ENCODE measurements at regions not wholly inside any gene's neighbourhood (a gene's known extent, or its start where the extent isn't known, plus 50 kb on each side); places are given as distances from the start of the nearest gene placed in this dataset.

DNA sequence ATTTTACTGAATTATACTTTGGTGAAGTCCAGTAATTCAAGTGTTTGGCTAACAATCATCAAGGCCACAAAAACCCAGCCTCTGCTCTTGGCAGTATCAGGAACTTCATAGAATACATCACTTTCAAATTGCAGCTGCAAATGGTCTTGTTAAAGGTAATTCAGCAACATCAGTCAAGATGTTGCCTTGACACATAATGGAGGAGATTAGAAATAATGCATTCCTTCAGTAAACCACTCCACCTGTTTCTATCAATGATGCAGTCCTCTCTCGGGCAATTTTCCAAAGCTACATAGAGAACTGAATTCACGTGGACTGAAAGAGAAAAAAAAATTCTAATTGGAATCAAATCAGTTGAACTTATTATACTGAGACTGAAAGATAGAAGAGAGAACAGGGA, 279.3 kb downstream of the VGLL3 start:
- Histone ChIP-seq H3K18ac (ENCODE audit: low read length) (no peak overlapping the region), H2BK120ac (ENCODE audit: low read depth, low read length) (no peak overlapping the region), H3K4me3 (ENCODE audit: low read length) (no peak overlapping the region), H4K5ac (ENCODE audit: low read length) (no peak overlapping the region), H2AK5ac (ENCODE audit: low read length) (no peak overlapping the region), H3K4me2 (ENCODE audit: low read length) (no peak overlapping the region), H3K56ac (ENCODE audit: low read length) (no peak overlapping the region), H2BK15ac (replicated peaks; ENCODE audit: low read depth) (no peak overlapping the region), H3K23ac (ENCODE audit: low read length) (no peak overlapping the region), H3K27ac (ENCODE audit: low read depth, low read length) (no peak overlapping the region), H3K9ac (ENCODE audit: low read length) (no peak overlapping the region), H3K36me3 (ENCODE audit: control insufficient read depth, insufficient read depth, low read length) (no peaks in the 10 kb centered on the region), H2BK5ac (ENCODE audit: low read length) (no peak overlapping the region), H3K4me1 (ENCODE audit: control insufficient read depth, low read depth, low read length) (no peaks in the 10 kb centered on the region), H4K8ac (ENCODE audit: low read depth, low read length) (no peak overlapping the region), H3K27me3 (ENCODE audit: insufficient read depth, low read length, poor library complexity) (no peaks in the 10 kb centered on the region), H3K79me1 (ENCODE audit: low read length) (no peaks in the 10 kb centered on the region), H3K4ac (ENCODE audit: low read depth, low read length) (no peak overlapping the region), H3K79me2 (ENCODE audit: control insufficient read depth, insufficient read depth, low read length) (no peaks in the 10 kb centered on the region)
- DNase-seq: no peak
- no CpG with 5 or more reads among the region's 2 CpGs for WGBS (ENCODE audit: extremely low coverage, insufficient coverage, low lambda C conversion rate)

DNA sequence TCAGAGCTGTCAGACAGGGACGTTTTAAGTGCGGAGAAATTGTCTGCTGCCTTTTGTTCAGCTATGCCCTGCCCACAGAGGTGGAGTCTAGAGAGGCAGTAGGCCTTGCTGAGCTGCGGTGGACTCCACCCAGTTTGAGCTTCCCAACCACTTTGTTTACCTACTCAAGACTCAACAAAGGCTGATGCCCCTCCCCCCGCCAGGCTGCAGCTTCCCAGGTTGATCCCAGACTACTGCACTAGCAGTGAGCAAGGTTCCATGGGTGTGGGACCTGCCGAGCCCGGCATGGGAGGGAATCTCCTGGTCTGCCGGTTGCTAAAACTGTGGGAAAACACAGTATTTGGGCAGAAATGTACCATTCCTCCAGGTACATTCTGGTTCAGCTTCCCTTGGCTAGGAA, 282.1 kb downstream of the VGLL3 start:
- Histone ChIP-seq H2BK5ac (ENCODE audit: low read length) (no peak overlapping the region), H3K4ac (ENCODE audit: low read depth, low read length) (no peak overlapping the region), H3K4me3 (ENCODE audit: low read length) (no peak overlapping the region), H4K8ac (ENCODE audit: low read depth, low read length) (no peak overlapping the region), H3K27ac (ENCODE audit: low read depth, low read length) (no peak overlapping the region), H2BK120ac (ENCODE audit: low read depth, low read length) (no peak overlapping the region), H3K56ac (ENCODE audit: low read length) (no peak overlapping the region), H3K79me2 (ENCODE audit: control insufficient read depth, insufficient read depth, low read length) (no peaks in the 10 kb centered on the region), H3K79me1 (ENCODE audit: low read length) (no peaks in the 10 kb centered on the region), H3K4me1 (ENCODE audit: control insufficient read depth, low read depth, low read length) (no peaks in the 10 kb centered on the region), H2BK15ac (replicated peaks; ENCODE audit: low read depth) (no peak overlapping the region), H3K23ac (ENCODE audit: low read length) (no peak overlapping the region), H3K27me3 (ENCODE audit: insufficient read depth, low read length, poor library complexity) (no peaks in the 10 kb centered on the region), H4K5ac (ENCODE audit: low read length) (no peak overlapping the region), H3K36me3 (ENCODE audit: control insufficient read depth, insufficient read depth, low read length) (no peaks in the 10 kb centered on the region), H2AK5ac (ENCODE audit: low read length) (no peak overlapping the region), H3K18ac (ENCODE audit: low read length) (no peak overlapping the region), H3K9ac (ENCODE audit: low read length) (no peak overlapping the region), H3K4me2 (ENCODE audit: low read length) (no peak overlapping the region)
- peak; percentile 19 for DNase-seq
- WGBS (ENCODE audit: extremely low coverage, insufficient coverage, low lambda C conversion rate): no CpG with 5 or more reads among the region's 7 CpGs

DNA sequence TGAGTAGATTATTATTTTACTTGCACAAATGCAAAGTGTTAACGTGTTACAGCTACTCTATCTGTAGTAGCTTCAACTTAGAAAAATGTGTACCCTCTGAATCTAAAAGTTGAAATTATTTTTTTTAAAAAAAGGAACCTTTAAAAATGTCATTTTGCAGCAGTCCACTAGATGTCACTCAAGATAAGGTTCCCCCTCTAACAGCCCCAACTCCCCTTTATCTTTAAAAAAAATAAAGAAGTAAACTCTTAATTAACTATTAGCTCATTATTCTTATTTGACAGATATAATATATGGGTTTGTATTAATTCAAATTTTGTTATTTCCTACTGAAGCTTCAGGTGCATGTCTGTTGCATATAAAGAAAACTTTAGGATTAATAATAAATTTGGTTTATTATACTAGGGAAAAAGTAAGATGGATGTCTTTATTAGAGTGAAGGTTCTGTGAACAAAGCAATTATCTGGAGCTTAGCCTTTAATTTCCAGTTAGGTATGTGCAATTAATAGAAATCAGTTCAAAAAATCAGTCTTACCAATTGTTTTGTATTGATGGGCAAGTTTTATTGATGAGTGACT, 288.5 kb downstream of the VGLL3 start:
- Histone ChIP-seq H2BK15ac (replicated peaks; ENCODE audit: low read depth) (no peak overlapping the region), H3K4me2 (ENCODE audit: low read length) (no peak overlapping the region), H3K18ac (ENCODE audit: low read length) (no peak overlapping the region), H2BK5ac (ENCODE audit: low read length) (no peak overlapping the region), H2BK120ac (ENCODE audit: low read depth, low read length) (no peak overlapping the region), H3K27me3 (ENCODE audit: insufficient read depth, low read length, poor library complexity) (no peaks in the 10 kb centered on the region), H4K5ac (ENCODE audit: low read length) (no peak overlapping the region), H3K23ac (ENCODE audit: low read length) (no peak overlapping the region), H3K27ac (ENCODE audit: low read depth, low read length) (no peak overlapping the region), H4K8ac (ENCODE audit: low read depth, low read length) (no peak overlapping the region), H3K4me1 (ENCODE audit: control insufficient read depth, low read depth, low read length) (no peaks in the 10 kb centered on the region), H3K4me3 (ENCODE audit: low read length) (no peak overlapping the region), H3K79me2 (ENCODE audit: control insufficient read depth, insufficient read depth, low read length) (no peaks in the 10 kb centered on the region), H3K79me1 (ENCODE audit: low read length) (no peaks in the 10 kb centered on the region), H3K4ac (ENCODE audit: low read depth, low read length) (no peak overlapping the region), H2AK5ac (ENCODE audit: low read length) (no peak overlapping the region), H3K36me3 (ENCODE audit: control insufficient read depth, insufficient read depth, low read length) (no peaks in the 10 kb centered on the region), H3K9ac (ENCODE audit: low read length) (no peak overlapping the region), H3K56ac (ENCODE audit: low read length) (no peak overlapping the region)
- peak; percentile 12 for DNase-seq
- WGBS (ENCODE audit: extremely low coverage, insufficient coverage, low lambda C conversion rate): no CpG with 5 or more reads among the region's 1 CpG

DNA sequence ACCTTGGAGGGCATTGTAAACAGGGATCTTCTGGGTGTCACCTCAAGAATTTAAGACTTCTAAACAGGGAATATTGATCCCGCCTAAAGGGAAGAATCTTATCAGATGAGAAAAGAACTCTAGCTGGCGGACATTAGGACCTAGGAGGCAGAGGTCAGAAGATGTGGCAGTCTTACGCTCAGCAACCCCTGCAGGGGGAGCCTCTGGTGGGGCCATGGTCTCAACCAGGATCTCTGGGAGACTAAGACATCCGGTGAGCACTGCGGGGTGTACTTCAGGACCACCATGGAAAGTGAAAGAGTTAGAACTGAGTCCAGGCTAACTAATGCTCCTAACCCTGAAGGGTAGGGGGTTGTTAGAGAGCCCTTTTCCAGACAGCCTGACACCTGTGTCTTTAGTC, 295.2 kb downstream of the VGLL3 start:
- H3K27ac ChIP-seq (ENCODE audit: low read depth, low read length): no peak overlapping the region
- H3K9ac ChIP-seq (ENCODE audit: low read length): no peak overlapping the region
- no peak overlapping the region for H2BK120ac ChIP-seq (ENCODE audit: low read depth, low read length)
- no peak overlapping the region for H2BK15ac ChIP-seq (replicated peaks; ENCODE audit: low read depth)
- no peaks in the 10 kb centered on the region for H3K4me1 ChIP-seq (ENCODE audit: control insufficient read depth, low read depth, low read length)
- no peaks in the 10 kb centered on the region for H3K27me3 ChIP-seq (ENCODE audit: insufficient read depth, low read length, poor library complexity)
- H4K8ac ChIP-seq (ENCODE audit: low read depth, low read length): no peak overlapping the region
- H2BK5ac ChIP-seq (ENCODE audit: low read length): no peak overlapping the region
- H2AK5ac ChIP-seq (ENCODE audit: low read length): no peak overlapping the region
- H3K79me1 ChIP-seq (ENCODE audit: low read length): no peaks in the 10 kb centered on the region
- H3K4me3 ChIP-seq (ENCODE audit: low read length): no peak overlapping the region
- H3K36me3 ChIP-seq (ENCODE audit: control insufficient read depth, insufficient read depth, low read length): no peaks in the 10 kb centered on the region
- no peak overlapping the region for H3K4ac ChIP-seq (ENCODE audit: low read depth, low read length)
- WGBS (ENCODE audit: extremely low coverage, insufficient coverage, low lambda C conversion rate): no CpG with 5 or more reads among the region's 5 CpGs
- no peak overlapping the region for H3K56ac ChIP-seq (ENCODE audit: low read length)
- H3K4me2 ChIP-seq (ENCODE audit: low read length): no peak overlapping the region
- H3K18ac ChIP-seq (ENCODE audit: low read length): no peak overlapping the region
- no peaks in the 10 kb centered on the region for H3K79me2 ChIP-seq (ENCODE audit: control insufficient read depth, insufficient read depth, low read length)
- peak; percentile 23 for DNase-seq
- H3K23ac ChIP-seq (ENCODE audit: low read length): no peak overlapping the region
- no peak overlapping the region for H4K5ac ChIP-seq (ENCODE audit: low read length)

DNA sequence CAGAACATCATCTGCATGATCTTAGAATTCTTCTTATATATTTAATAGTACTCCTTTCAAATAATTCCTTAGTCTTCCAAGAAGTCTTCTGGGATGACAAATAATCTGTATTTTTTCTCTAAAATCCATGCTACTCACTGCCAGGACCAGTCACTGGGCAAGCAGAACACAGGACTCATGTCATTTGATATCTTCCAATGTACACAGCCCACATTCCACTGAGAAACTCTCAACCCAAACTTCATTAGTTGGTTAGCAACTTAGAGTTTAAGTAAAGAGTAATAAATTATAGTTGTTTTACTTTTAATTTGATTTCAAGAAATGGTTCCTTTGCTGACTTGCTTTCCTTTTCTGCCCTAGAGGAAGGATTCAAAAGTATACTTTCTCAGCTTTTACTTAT, 317.0 kb downstream of the VGLL3 start:
- Histone ChIP-seq H3K4me1 (ENCODE audit: control insufficient read depth, low read depth, low read length) (no peaks in the 10 kb centered on the region), H3K27ac (ENCODE audit: low read depth, low read length) (no peak overlapping the region), H2AK5ac (ENCODE audit: low read length) (no peak overlapping the region), H3K79me1 (ENCODE audit: low read length) (no peaks in the 10 kb centered on the region), H3K36me3 (ENCODE audit: control insufficient read depth, insufficient read depth, low read length) (no peaks in the 10 kb centered on the region), H3K56ac (ENCODE audit: low read length) (no peak overlapping the region), H4K5ac (ENCODE audit: low read length) (no peak overlapping the region), H3K23ac (ENCODE audit: low read length) (no peak overlapping the region), H3K27me3 (ENCODE audit: insufficient read depth, low read length, poor library complexity) (no peaks in the 10 kb centered on the region), H3K79me2 (ENCODE audit: control insufficient read depth, insufficient read depth, low read length) (no peaks in the 10 kb centered on the region), H2BK5ac (ENCODE audit: low read length) (no peak overlapping the region), H4K8ac (ENCODE audit: low read depth, low read length) (no peak overlapping the region), H2BK120ac (ENCODE audit: low read depth, low read length) (no peak overlapping the region), H2BK15ac (replicated peaks; ENCODE audit: low read depth) (no peak overlapping the region), H3K4me3 (ENCODE audit: low read length) (no peak overlapping the region), H3K4me2 (ENCODE audit: low read length) (no peak overlapping the region), H3K4ac (ENCODE audit: low read depth, low read length) (no peak overlapping the region), H3K18ac (ENCODE audit: low read length) (no peak overlapping the region), H3K9ac (ENCODE audit: low read length) (no peak overlapping the region)
- no peak for DNase-seq

DNA sequence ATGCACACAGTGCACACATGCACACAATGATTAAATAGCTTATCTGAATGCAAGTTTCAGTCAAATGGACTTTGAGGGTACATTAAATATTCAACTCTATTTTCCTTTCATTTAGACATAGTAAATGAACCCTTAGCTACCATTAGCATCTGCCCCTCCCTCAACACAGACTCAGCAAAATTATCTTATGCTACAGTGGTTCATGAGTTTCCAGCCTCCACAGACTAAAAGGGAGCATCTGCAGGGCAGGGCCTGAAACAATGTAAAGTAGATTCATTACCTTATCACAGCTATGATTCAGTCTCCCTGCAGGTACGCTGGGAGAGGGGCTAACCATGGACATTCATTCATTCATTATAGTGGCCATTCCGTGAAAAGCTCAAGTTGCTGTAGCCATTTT, 329.1 kb downstream of the VGLL3 start:
- no peak overlapping the region for H3K9ac ChIP-seq (ENCODE audit: low read length)
- no peak for DNase-seq

More for the DNA sequence above, 329.1 kb downstream of the VGLL3 start:
- H3K4me2 ChIP-seq (ENCODE audit: low read length): no peak overlapping the region
- no peak overlapping the region for H3K56ac ChIP-seq (ENCODE audit: low read length)
- H3K27ac ChIP-seq (ENCODE audit: low read depth, low read length): no peak overlapping the region
- no peak overlapping the region for H3K4ac ChIP-seq (ENCODE audit: low read depth, low read length)
- no peak overlapping the region for H2BK5ac ChIP-seq (ENCODE audit: low read length)
- no peak overlapping the region for H3K23ac ChIP-seq (ENCODE audit: low read length)
- H3K79me1 ChIP-seq (ENCODE audit: low read length): no peaks in the 10 kb centered on the region
- H2AK5ac ChIP-seq (ENCODE audit: low read length): no peak overlapping the region
- no peaks in the 10 kb centered on the region for H3K4me1 ChIP-seq (ENCODE audit: control insufficient read depth, low read depth, low read length)
- no peak overlapping the region for H2BK15ac ChIP-seq (replicated peaks; ENCODE audit: low read depth)
- WGBS (ENCODE audit: extremely low coverage, insufficient coverage, low lambda C conversion rate): no CpG with 5 or more reads among the region's 2 CpGs
- H3K4me3 ChIP-seq (ENCODE audit: low read length): no peak overlapping the region
- H4K8ac ChIP-seq (ENCODE audit: low read depth, low read length): no peak overlapping the region
- no peak overlapping the region for H4K5ac ChIP-seq (ENCODE audit: low read length)
- H2BK120ac ChIP-seq (ENCODE audit: low read depth, low read length): no peak overlapping the region
- no peak overlapping the region for H3K18ac ChIP-seq (ENCODE audit: low read length)
- H3K36me3 ChIP-seq (ENCODE audit: control insufficient read depth, insufficient read depth, low read length): no peaks in the 10 kb centered on the region
- H3K79me2 ChIP-seq (ENCODE audit: control insufficient read depth, insufficient read depth, low read length): no peaks in the 10 kb centered on the region
- H3K27me3 ChIP-seq (ENCODE audit: insufficient read depth, low read length, poor library complexity): no peaks in the 10 kb centered on the region
